B cell (primary cell): ENCODE measurements at regions not wholly inside any gene's neighbourhood (a gene's known extent, or its start where the extent isn't known, plus 50 kb on each side); places are given as distances from the start of the nearest gene placed in this dataset.
"Not testable (repeated sequence)": the region's sequence is repeated elsewhere in the genome, so short reads cannot be mapped to it uniquely, and the experiment has no call there.

Source experiments
- ATAC-seq: fragments of 200-7000 bp; cut with Tn5 transposase; one replicate; pipeline ENCODE4 v1.10.0; 2021; ENCODE audit warnings: low read depth, mild to moderate bottlenecking, moderate number of reproducible peaks, moderate library complexity
- CTCF ChIA-PET: fragments of 350-600 bp; sonication (Branson Sonifier 250); formaldehyde crosslinking; loops from one replicate; lab custom pipeline; 2021; ENCODE audit warnings: antibody characterized with exemption, inconsistent platforms; lab: Charles Lee
- POLR2A ChIA-PET: fragments of 350-600 bp; sonication (Branson Sonifier 250); formaldehyde crosslinking; loops from one replicate; lab custom pipeline; 2021; ENCODE audit warnings: antibody characterized with exemption; lab: Charles Lee
- DNase-seq: peaks from one replicate; pipeline ENCODE4 v3.0.0; 2013
- H2AFZ ChIP-seq: 2 replicates; pipeline ENCODE4 v1.6.1; 2012; ENCODE audit warnings: mild to moderate bottlenecking, low read depth, low read length; ENCODE audit not compliant: insufficient read depth, poor library complexity, severe bottlenecking
- H3K27ac ChIP-seq, 2 donors: 1 replicate in 1 of 2; 2 replicates in 1 of 2; pipeline ENCODE4 v1.5.1; 2012 to 2013; ENCODE audit warnings: low read length in 2 of 2, mild to moderate bottlenecking in 2 of 2, moderate library complexity in 1 of 2
- H3K27me3 ChIP-seq, 4 experiments: fragments of 200-600 bp in 1 of 4; sonication (generic) in 1 of 4; replicated peaks in 1 of 4; 1 replicate in 2 of 4; 2 replicates in 2 of 4; pipeline versions ENCODE4 v1.6.1 to v1.7.0; 2013 to 2016; ENCODE audit warnings: low read length in 3 of 4, mild to moderate bottlenecking in 2 of 4, mixed read lengths in 1 of 4, moderate library complexity in 1 of 4; ENCODE audit not compliant: insufficient read depth in 4 of 4, control insufficient read depth in 3 of 4; ENCODE audit errors: control extremely low read depth in 1 of 4
- H3K36me3 ChIP-seq, 2 experiments: replicated peaks in 1 of 2; 1 replicate in 1 of 2; 2 replicates in 1 of 2; pipeline versions ENCODE4 v1.6.1 to v1.7.1; 2013; ENCODE audit warnings: low read length in 1 of 2; ENCODE audit not compliant: insufficient read depth in 2 of 2, control insufficient read depth in 1 of 2; ENCODE audit errors: control extremely low read depth in 1 of 2, extremely low read depth in 1 of 2
- H3K4me1 ChIP-seq, 2 donors: fragments of 200-600 bp in 1 of 2; sonication (generic) in 1 of 2; 1 replicate in 1 of 2; 2 replicates in 1 of 2; pipeline versions ENCODE4 v1.5.1 to v1.6.1; 2013 to 2017; ENCODE audit warnings: low read length in 2 of 2; ENCODE audit not compliant: control insufficient read depth in 2 of 2, insufficient read depth in 2 of 2
- H3K4me2 ChIP-seq: replicated peaks from 2 replicates; pipeline ENCODE3; 2012; ENCODE audit warnings: mild to moderate bottlenecking, low read depth, low read length; ENCODE audit not compliant: poor library complexity, severe bottlenecking
- H3K4me3 ChIP-seq, 5 experiments: fragments of 200-600 bp in 1 of 5; sonication (generic) in 1 of 5; 1 replicate in 3 of 5; 2 replicates in 2 of 5; pipeline versions ENCODE4 v1.5.1 to v1.7.0; 2011 to 2016; ENCODE audit warnings: low read length in 4 of 5, mild to moderate bottlenecking in 4 of 5, low read depth in 2 of 5, control low read depth in 1 of 5, moderate library complexity in 1 of 5; ENCODE audit not compliant: insufficient read depth in 1 of 5; ENCODE audit errors: control extremely low read depth in 1 of 5, extremely low read depth in 1 of 5
- H3K79me2 ChIP-seq: fragments of 200-600 bp; sonication (generic); one replicate; pipeline ENCODE4 v1.6.0; 2016; ENCODE audit warnings: low read length; ENCODE audit not compliant: control insufficient read depth, insufficient read depth
- H3K9ac ChIP-seq: fragments of 200-600 bp; sonication (generic); 2 replicates; pipeline ENCODE4 v1.6.1; 2017; ENCODE audit warnings: mild to moderate bottlenecking, low read length, moderate library complexity
- H3K9me3 ChIP-seq, 3 donors: one replicate each; pipeline versions ENCODE4 v1.6.1 to v1.7.1; 2013; ENCODE audit warnings: low read length in 2 of 3; ENCODE audit not compliant: control insufficient read depth in 2 of 3, insufficient read depth in 1 of 3; ENCODE audit errors: control extremely low read depth in 1 of 3
- H4K20me1 ChIP-seq: 2 replicates; pipeline ENCODE4 v1.6.0; 2012; ENCODE audit warnings: mild to moderate bottlenecking, low read length; ENCODE audit not compliant: insufficient read depth, control insufficient read depth, poor library complexity, severe bottlenecking
- H3K27ac Mint-ChIP-seq: one replicate; pipeline ENCODE4 v1.8.0; 2021; ENCODE audit warnings: mixed read lengths
- H3K27me3 Mint-ChIP-seq: one replicate; pipeline ENCODE4 v1.8.0; 2021; ENCODE audit warnings: mixed read lengths
- H3K4me1 Mint-ChIP-seq: one replicate; pipeline ENCODE4 v1.8.0; 2021; ENCODE audit warnings: mixed read lengths
- H3K4me3 Mint-ChIP-seq: one replicate; pipeline ENCODE4 v1.8.0; 2021; ENCODE audit warnings: mixed read lengths
- H3K9me3 Mint-ChIP-seq: one replicate; pipeline ENCODE4 v1.8.0; 2022; ENCODE audit warnings: mixed read lengths; ENCODE audit not compliant: insufficient read depth
- CTCF ChIP-seq: fragments of 200-600 bp; IDR thresholded peaks from one replicate; pipeline ENCODE4 v1.8.0; 2022; ENCODE audit warnings: antibody characterized with exemption, mild to moderate bottlenecking
- EZH2 ChIP-seq: IDR thresholded peaks from 2 replicates; pipeline ENCODE4 v1.6.1; 2012; ENCODE audit warnings: borderline replicate concordance, low read depth, mild to moderate bottlenecking, moderate library complexity, low read length; ENCODE audit not compliant: insufficient read depth, poor library complexity, severe bottlenecking
- WGBS: methylation state at CpG from one replicate; pipeline ENCODE4 v1.1.5; 2013; ENCODE audit warnings: missing lambda C conversion rate; ENCODE audit not compliant: insufficient coverage; 5-methylcytosine and 5-hydroxymethylcytosine counted together
- intact Hi-C: fragments of 100-400 bp; cut with micrococcal nuclease; formaldehyde crosslinking; loops from one replicate; pipeline ENCODE4 v1.10.0; 2022

DNA sequence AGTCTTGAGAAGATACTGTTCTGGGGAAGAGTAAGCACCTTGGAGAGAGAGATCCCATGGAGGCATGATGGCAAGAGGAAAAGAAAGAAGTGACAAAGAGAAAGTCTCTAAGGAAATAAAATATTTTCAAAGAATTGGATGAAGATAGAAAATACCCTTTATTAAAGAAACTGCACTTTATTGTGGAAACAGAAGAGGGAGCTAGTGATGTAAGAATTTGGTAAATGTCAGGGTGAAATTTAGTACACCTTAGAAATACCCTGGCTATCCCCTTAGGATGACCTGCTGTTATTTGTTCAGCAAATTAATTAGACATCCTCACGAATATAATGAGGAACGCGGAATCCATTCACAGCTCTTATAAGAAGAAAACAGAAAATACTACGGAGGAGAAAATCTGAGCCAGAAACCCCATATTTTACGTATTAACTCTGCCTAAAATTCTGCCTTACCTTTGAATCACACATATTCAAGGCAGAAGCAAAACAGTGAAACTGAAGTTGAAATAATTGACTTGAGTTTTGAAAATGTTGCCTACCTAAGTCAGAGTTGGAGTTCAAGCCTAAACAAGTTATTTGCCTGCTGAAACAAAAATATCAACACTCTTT is 90.7 kb downstream of the TFPI2 start:
- no peaks in the 10 kb centered on the region for H3K4me1 ChIP-seq
- H3K36me3 ChIP-seq = no peaks in the 10 kb centered on the region
- DNase-seq = peak; percentile 6
- H3K27ac ChIP-seq = no peak overlapping the region
- TF ChIP-seq EZH2 (no peak), CTCF (no peak)
- no CpG with 5 or more reads among the region's 5 CpGs for WGBS
- H3K27me3 ChIP-seq = no peaks in the 10 kb centered on the region
- no peak overlapping the region for H2AFZ ChIP-seq
- ChIA-PET POLR2A (no interaction called here), CTCF (interaction anchor here (0.6 to 2.6 kb wide), 4 partner anchors 14 to 476 kb away, joined by 3 to 7 read pairs (median 4); no protein-coding TSS in a partner anchor)
- no peaks in the 10 kb centered on the region for H3K9me3 Mint-ChIP-seq
- no peak overlapping the region for H3K4me3 Mint-ChIP-seq
- H3K9ac ChIP-seq = no peak overlapping the region
- H3K79me2 ChIP-seq = no peaks in the 10 kb centered on the region
- H3K4me3 ChIP-seq = no peak overlapping the region
- H3K27ac Mint-ChIP-seq = no peak overlapping the region
- no peaks in the 10 kb centered on the region for H3K9me3 ChIP-seq
- ATAC-seq = no peak
- intact Hi-C loops = loop anchor here (5.0 kb wide), 3 partner anchors 287 to 597 kb away; no protein-coding TSS in a partner anchor
- no peaks in the 10 kb centered on the region for H4K20me1 ChIP-seq
- no peaks in the 10 kb centered on the region for H3K27me3 Mint-ChIP-seq
- no peak overlapping the region for H3K4me2 ChIP-seq
- no peaks in the 10 kb centered on the region for H3K4me1 Mint-ChIP-seq

DNA sequence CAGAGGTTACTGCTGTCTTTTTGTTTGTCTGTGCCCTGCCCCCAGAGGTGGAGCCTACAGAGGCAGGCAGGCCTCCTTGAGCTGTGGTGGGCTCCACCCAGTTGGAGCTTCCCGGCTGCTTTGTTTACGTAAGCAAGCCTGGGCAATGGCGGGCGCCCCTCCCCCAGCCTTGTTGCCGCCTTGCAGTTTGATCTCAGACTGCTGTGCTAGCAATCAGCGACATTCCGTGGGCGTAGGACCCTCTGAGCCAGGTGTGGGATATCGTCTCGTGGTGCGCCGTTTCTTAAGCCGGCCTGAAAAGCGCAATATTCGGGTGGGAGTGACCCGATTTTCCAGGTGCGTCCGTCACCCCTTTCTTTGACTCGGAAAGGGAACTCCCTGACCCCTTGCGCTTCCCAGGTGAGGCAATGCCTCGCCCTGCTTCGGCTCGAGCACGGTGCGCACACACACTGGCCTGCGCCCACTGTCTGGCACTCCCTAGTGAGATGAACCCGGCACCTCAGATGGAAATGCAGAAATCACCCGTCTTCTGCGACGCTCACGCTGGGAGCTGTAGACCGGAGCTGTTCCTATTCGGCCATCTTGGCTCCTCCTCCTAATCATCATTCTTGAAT is 97.4 kb downstream of the TFPI2 start:
- not testable (repeated sequence) for ATAC-seq, H3K27ac Mint-ChIP-seq, H3K9me3 Mint-ChIP-seq

More for the DNA sequence above, 97.4 kb downstream of the TFPI2 start:
- H3K27me3 Mint-ChIP-seq, CTCF ChIA-PET, H3K4me3 ChIP-seq, H3K9me3 ChIP-seq, H3K4me2 ChIP-seq, H3K27me3 ChIP-seq, H4K20me1 ChIP-seq, H3K9ac ChIP-seq, H3K4me1 Mint-ChIP-seq, H3K4me1 ChIP-seq, H3K79me2 ChIP-seq, H3K4me3 Mint-ChIP-seq, H2AFZ ChIP-seq, POLR2A ChIA-PET, intact Hi-C loops, H3K36me3 ChIP-seq, DNase-seq, H3K27ac ChIP-seq: not testable (repeated sequence)
- WGBS = no CpG with 5 or more reads among the region's 33 CpGs
